Sciatic nerve (tissue), 2 donors: ENCODE measurements at regions not wholly inside any gene's neighbourhood (a gene's known extent, or its start where the extent isn't known, plus 50 kb on each side); places are given as distances from the start of the nearest gene placed in this dataset.
"Not testable (repeated sequence)": the region's sequence is repeated elsewhere in the genome, so short reads cannot be mapped to it uniquely, and the experiment has no call there.

ENCODE experiments used
- ATAC-seq: fragments of 200-7000 bp; cut with Tn5 transposase; one replicate; pipeline ENCODE4 v1.9.1; 2020; ENCODE audit warnings: mild to moderate bottlenecking, moderate library complexity
- DNase-seq: peaks from one replicate; pipeline ENCODE4 v3.0.0-alpha.2; 2020; ENCODE audit warnings: low spot score
- intact Hi-C: fragments of 100-400 bp; cut with DNase I; formaldehyde crosslinking; loops from one replicate; pipeline ENCODE4 v1.14.2; 2022
- donor health status: DM: no; HTN: no; CAD: no.
- donor health status: DM: no; HTN: no; CAD: no.

DNA sequence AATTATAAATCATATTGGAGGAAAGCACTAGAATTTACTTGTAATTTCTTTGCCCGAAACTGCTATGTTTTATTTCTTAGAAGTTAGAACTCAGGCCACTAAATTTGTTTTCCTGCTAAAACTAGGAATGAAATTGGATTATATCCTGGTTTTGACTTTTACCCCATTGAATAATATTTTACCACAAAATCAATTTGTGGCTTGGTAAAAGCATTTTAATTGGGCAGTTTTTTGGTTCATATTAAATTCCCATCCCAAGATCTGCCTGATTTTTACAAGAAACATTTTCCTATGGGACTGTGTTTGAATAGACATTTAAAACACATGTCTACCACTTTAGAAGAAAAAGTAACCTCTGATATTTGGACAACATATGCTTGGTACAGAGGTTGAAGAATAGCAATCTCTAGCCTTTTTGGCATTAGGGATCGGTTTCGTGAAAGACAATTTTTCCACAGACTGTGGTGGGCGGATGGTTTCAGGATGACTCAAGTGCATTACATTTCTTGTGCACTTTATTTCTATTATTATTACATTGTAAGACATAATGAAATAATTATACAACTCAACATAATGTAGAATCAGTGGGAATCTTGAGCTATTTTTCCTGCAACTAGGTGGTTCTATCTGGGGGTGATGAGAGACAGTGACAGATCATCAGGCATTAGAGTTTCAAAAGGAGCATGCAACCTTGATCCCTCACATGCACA lies 565.6 kb downstream of the PRR16 start:
- no peak for DNase-seq
- intact Hi-C loops: no loop called here
- ATAC-seq: no peak

DNA sequence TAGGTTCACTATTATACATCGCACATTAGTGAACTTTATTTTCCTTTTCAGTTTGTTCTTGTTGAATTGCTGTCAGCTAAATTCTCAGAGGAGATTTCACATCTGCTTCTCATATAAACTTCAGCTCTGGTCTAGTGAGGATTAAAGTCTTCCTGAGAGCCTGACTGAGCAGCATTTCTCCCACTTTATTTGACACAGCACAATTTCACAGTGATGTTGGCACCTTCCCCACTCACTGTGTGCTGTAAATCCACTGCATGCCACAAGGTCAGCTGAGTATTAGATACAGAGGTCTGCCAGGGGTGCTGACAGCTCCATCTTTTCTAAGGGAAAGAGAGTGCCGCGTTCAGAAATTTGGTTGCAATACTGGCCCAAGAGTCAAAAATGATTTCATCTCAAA lies 567.4 kb downstream of the PRR16 start:
- intact Hi-C loops: no loop called here
- ATAC-seq (peak; percentile 44), DNase-seq (no peak)

- no peak for DNase-seq
- ATAC-seq: no peak
- intact Hi-C loops: no loop called here
These were observed 569.2 kb downstream of the PRR16 start for GRCh38 chr5:121033334-121033733.

- intact Hi-C loops: no loop called here
- DNase-seq (no peak), ATAC-seq (no peak)
These were observed 574.3 kb downstream of the PRR16 start for GRCh38 chr5:121038438-121038837.

- intact Hi-C loops: no loop called here
- no peak for ATAC-seq
- no peak for DNase-seq
These were observed 585.9 kb downstream of the PRR16 start for GRCh38 chr5:121049971-121050370.

GRCh38 chr5:121053055-121053985 lies 589.2 kb downstream of the PRR16 start:
- ATAC-seq (no peak), DNase-seq (no peak)

GRCh38 chr5:121055586-121055985 lies 591.5 kb downstream of the PRR16 start:
- ATAC-seq (no peak), DNase-seq (no peak)
- intact Hi-C loops: no loop called here

More at GRCh38 chr5:121053055-121053985, 589.2 kb downstream of the PRR16 start:
- intact Hi-C loops: no loop called here

- DNase-seq, ATAC-seq, intact Hi-C loops: not testable (repeated sequence)
These were observed 600.1 kb downstream of the PRR16 start for GRCh38 chr5:121064241-121064640.

DNA sequence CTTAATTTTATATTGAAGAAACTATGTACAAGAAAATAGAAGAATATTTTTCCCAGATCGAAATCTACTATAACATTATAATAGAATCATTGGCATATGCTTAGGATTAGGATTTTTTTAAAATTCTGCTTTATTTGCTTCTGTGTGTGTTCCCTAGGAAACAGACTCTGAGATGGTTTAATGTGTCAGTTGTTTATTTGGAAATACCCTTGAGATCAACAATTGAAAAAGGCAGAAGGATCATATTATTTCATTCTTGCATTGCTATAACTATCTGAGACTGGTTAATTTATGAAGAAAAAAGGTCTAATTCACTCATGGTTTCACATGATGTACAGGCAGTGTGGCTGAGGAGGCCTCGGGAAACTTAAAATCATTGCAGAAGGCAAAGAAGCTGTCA lies 622.6 kb downstream of the PRR16 start:
- no peak for ATAC-seq
- intact Hi-C loops: no loop called here
- no peak for DNase-seq

DNA sequence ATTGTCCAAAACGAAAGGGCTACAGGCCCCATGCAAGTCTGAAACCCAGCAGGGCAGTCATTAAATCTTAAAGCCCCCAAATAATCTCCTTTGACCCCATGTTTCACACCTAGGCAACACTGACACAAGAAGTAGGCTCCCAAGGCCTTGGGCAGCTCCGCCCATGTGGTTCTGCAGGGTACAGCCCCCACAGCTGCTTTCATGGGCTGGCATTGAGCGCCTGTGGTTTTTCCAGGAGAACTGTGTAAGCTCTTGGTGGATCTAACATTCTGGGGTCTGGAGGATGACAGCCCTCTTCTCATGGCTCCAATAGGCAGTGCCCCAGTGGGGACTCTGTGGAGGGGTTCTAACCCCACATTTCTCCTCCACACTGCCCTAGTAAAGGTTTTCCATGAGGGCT lies 623.5 kb downstream of the PRR16 start:
- DNase-seq (no peak), ATAC-seq (no peak)
- intact Hi-C loops: no loop called here

DNA sequence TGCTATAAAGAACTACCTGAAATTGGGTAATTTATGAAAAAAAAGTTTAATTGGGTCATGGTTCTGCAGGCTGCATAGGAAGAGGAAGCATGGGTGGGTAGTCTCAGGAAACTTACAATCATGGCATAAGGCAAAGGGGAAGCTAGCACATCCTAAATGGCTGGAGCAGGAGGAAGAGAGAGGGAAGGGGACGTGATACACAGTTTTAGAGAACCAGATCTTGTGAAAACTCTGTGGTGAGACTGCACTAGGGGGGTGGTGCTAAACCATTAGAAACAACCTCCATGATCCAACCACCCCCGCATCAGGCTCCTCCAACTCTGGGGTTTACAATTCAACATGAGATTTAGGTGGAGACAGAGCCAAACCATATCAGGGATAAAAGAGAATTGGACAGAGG lies 624.2 kb downstream of the PRR16 start:
- intact Hi-C loops: no loop called here
- ATAC-seq: no peak
- no peak for DNase-seq

DNA sequence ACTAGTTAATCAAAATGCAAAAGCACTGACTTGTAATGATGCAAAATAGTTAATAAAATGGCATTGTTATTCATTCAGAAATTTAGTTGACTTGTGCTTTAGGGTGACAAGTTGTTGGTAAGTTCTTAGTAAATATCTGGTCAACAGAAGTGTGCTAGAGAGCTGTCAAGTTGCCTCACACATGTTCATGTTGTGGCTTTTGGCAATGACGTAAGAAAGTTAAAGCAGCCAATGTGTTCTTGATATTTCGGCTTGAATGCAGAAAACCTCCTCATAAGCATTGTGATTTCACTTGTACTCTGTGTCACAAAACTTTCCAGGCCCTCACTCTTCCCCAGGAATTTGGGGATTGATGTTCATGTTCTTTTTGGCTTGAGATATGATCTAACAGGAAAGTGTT lies 626.7 kb downstream of the PRR16 start:
- DNase-seq: no peak
- ATAC-seq: no peak
- intact Hi-C loops: no loop called here

- DNase-seq (no peak), ATAC-seq (no peak)
- intact Hi-C loops: no loop called here
These were observed 636.8 kb downstream of the PRR16 start for GRCh38 chr5:121100931-121101330.

- ATAC-seq (no peak), DNase-seq (no peak)
- intact Hi-C loops: no loop called here
These were observed 641.8 kb downstream of the PRR16 start for GRCh38 chr5:121105921-121106320.

- DNase-seq, ATAC-seq, intact Hi-C loops: not testable (repeated sequence)
These were observed 642.9 kb downstream of the PRR16 start for GRCh38 chr5:121106721-121107690.

GRCh38 chr5:121108725-121109124 lies 644.6 kb downstream of the PRR16 start:
- ATAC-seq: peak; percentile 17
- intact Hi-C loops: no loop called here
- no peak for DNase-seq

- intact Hi-C loops: no loop called here
- DNase-seq (no peak), ATAC-seq (no peak)
These were observed 645.7 kb downstream of the PRR16 start for GRCh38 chr5:121109817-121110216.

DNA sequence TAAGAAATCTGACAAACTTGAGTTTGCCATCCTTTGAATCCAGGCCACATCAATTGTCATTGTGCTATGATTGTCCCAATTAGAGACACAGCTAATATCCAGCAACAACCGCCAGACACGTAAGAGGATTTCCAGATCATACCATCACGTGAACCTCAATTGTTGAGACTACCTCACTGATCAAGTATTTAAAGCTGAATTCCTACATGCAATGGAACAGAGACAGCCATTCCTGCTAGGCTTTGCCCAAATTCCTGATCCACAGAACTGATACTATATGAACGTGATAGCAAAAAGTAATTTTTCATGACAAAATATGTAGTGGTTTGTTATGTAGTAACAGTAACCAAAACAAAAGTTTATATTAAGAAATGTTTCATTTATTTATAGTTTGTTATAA lies 657.7 kb downstream of the PRR16 start:
- intact Hi-C loops: no loop called here
- no peak for ATAC-seq

GRCh38 chr5:121138495-121138907 lies 674.4 kb downstream of the PRR16 start:
- DNase-seq (no peak), ATAC-seq (no peak)
- intact Hi-C loops: no loop called here

More for the DNA sequence above, 657.7 kb downstream of the PRR16 start:
- DNase-seq: no peak
